A673 (cell line): ENCODE measurements at regions not wholly inside any gene's neighbourhood (a gene's known extent, or its start where the extent isn't known, plus 50 kb on each side); places are given as distances from the start of the nearest gene placed in this dataset.

Experiments used
- BruUV-seq: library from RNA; stranded (reverse); fragments of 400-500 nt; replicated peaks from 2 replicates; lab custom pipeline; 2021; lab: Mats Ljungman, UMichigan
- CTCF ChIA-PET: fragments of 300-600 bp; sonication (Branson Sonifier 250); formaldehyde crosslinking; loops from one replicate; lab custom pipeline; 2022; ENCODE audit warnings: antibody characterized with exemption; lab: Charles Lee
- POLR2A ChIA-PET: fragments of 300-600 bp; sonication (Branson Sonifier 250); formaldehyde crosslinking; loops from one replicate; lab custom pipeline; 2022; ENCODE audit warnings: antibody characterized with exemption; ENCODE audit not compliant: low non-redundant PET; lab: Charles Lee
- DNase-seq: peaks from one replicate; pipeline ENCODE4 v3.0.0-alpha.2; 2015; ENCODE audit warnings: low spot score
- H3K27ac ChIP-seq: fragments of 200-600 bp; sonication (generic); 2 replicates; pipeline ENCODE4 v1.5.1; 2016; ENCODE audit warnings: mixed run types, low read depth, mild to moderate bottlenecking, mixed read lengths, antibody characterized with exemption, low read length; ENCODE audit not compliant: poor library complexity, severe bottlenecking
- H3K27me3 ChIP-seq: fragments of 200-600 bp; sonication (generic); replicated peaks from 2 replicates; pipeline ENCODE4 v1.6.1; 2017; ENCODE audit warnings: mixed run types, low read depth, mild to moderate bottlenecking, mixed read lengths, antibody characterized with exemption, low read length; ENCODE audit not compliant: insufficient read depth, poor library complexity
- H3K36me3 ChIP-seq: fragments of 200-600 bp; sonication (generic); 2 replicates; pipeline ENCODE4 v1.6.1; 2016; ENCODE audit warnings: mixed run types, mild to moderate bottlenecking, mixed read lengths, antibody characterized with exemption, low read length; ENCODE audit not compliant: insufficient read depth, poor library complexity, severe bottlenecking
- H3K4me1 ChIP-seq: fragments of 200-600 bp; sonication (generic); 2 replicates; pipeline ENCODE4 v1.6.1; 2017; ENCODE audit warnings: mixed run types, mild to moderate bottlenecking, mixed read lengths, antibody characterized with exemption, low read length; ENCODE audit not compliant: insufficient read depth, poor library complexity, severe bottlenecking
- H3K4me3 ChIP-seq: fragments of 200-600 bp; sonication (generic); 2 replicates; pipeline ENCODE4 v1.5.1; 2016; ENCODE audit warnings: low read depth, mixed run types, mild to moderate bottlenecking, mixed read lengths, low read length; ENCODE audit not compliant: poor library complexity, severe bottlenecking
- H3K9me3 ChIP-seq: fragments of 200-600 bp; sonication (generic); 2 replicates; pipeline ENCODE4 v1.6.1; 2016; ENCODE audit warnings: mixed run types, low read depth, mild to moderate bottlenecking, mixed read lengths, antibody characterized with exemption, low read length; ENCODE audit not compliant: poor library complexity, severe bottlenecking
- EZH2 ChIP-seq: fragments of 200-600 bp; sonication (generic); IDR thresholded peaks from 2 replicates; pipeline ENCODE4 v1.6.1; 2017; ENCODE audit warnings: borderline replicate concordance, low read depth, mild to moderate bottlenecking, mixed read lengths, antibody characterized with exemption, low read length; ENCODE audit not compliant: poor library complexity, severe bottlenecking
- intact Hi-C: fragments of 100-400 bp; cut with micrococcal nuclease; formaldehyde crosslinking; loops from one replicate; pipeline ENCODE4 v1.10.0; 2022; ENCODE audit not compliant: unreplicated experiment
- TF ChIP-seq, protein P1 (sequence below): fragments of 300-800, 200-600 bp; sonication (generic); conservative IDR thresholded peaks from 2 replicates; pipeline ENCODE4 v1.5.1; 2017; ENCODE audit warnings: low read depth, mild to moderate bottlenecking, antibody characterized with exemption, low read length, moderate library complexity, mixed read lengths

DNA sequence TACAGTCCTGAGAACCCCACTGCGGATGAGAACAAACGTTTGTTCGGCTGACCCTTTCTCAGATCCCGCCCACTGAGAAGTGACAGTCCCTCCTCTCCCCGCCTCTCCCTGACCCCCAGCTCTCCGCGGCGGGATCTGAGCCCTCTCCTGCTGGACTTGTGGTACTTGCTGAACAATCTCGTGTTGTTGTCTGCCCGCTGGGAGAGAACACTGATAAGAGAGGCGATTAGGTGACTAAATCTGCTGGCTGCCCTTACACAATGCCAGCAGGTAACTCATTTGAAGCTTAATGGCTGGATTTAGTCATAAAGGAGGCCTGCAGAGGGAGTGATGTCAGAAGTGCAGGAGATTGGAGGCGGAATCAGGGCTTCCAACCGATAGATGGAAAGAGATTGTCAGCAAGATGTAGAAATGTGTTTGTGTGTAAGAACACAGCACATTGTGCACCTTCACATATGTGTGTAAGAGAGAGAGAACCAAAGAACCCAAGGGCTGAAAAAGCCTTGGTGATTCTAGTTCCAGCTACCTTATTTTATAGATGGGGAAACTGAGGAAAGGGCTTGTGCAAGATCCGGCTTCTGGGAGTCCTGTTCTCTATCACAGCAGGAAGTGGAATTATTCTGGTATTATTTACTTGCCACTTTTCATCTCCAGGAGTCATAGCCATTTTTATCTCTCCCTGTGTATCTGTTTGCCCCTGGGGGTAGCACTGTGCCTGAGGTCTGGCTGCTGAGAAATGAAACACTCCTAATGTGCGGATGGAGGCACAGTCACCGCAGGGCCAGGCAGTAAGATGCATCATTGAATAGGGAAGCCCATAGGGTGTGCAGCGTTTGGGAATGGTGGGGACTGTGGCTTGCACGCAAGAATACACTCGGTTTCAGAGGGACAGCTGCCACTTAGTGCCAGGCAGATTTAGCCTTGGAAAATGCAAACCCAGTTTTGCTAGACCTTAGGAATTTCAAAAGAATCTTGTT is 203.7 kb upstream of the MSX2 start:
- H3K27me3 ChIP-seq, result no peaks in the 10 kb centered on the region
- ChIA-PET CTCF (no interaction called here), POLR2A (no interaction called here)
- H3K36me3 ChIP-seq, result no peaks in the 10 kb centered on the region
- H3K4me1 ChIP-seq, result no peaks in the 10 kb centered on the region
- H3K27ac ChIP-seq, result no peak overlapping the region
- no peak for TF ChIP-seq EZH2
- TF ChIP-seq, protein P1, sequence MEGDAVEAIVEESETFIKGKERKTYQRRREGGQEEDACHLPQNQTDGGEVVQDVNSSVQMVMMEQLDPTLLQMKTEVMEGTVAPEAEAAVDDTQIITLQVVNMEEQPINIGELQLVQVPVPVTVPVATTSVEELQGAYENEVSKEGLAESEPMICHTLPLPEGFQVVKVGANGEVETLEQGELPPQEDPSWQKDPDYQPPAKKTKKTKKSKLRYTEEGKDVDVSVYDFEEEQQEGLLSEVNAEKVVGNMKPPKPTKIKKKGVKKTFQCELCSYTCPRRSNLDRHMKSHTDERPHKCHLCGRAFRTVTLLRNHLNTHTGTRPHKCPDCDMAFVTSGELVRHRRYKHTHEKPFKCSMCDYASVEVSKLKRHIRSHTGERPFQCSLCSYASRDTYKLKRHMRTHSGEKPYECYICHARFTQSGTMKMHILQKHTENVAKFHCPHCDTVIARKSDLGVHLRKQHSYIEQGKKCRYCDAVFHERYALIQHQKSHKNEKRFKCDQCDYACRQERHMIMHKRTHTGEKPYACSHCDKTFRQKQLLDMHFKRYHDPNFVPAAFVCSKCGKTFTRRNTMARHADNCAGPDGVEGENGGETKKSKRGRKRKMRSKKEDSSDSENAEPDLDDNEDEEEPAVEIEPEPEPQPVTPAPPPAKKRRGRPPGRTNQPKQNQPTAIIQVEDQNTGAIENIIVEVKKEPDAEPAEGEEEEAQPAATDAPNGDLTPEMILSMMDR, result no peak
- no peaks in the 10 kb centered on the region for H3K9me3 ChIP-seq
- intact Hi-C loops, result no loop called here
- BruUV-seq, result no TSS peak
- no peak for DNase-seq
- H3K4me3 ChIP-seq, result no peak overlapping the region

DNA sequence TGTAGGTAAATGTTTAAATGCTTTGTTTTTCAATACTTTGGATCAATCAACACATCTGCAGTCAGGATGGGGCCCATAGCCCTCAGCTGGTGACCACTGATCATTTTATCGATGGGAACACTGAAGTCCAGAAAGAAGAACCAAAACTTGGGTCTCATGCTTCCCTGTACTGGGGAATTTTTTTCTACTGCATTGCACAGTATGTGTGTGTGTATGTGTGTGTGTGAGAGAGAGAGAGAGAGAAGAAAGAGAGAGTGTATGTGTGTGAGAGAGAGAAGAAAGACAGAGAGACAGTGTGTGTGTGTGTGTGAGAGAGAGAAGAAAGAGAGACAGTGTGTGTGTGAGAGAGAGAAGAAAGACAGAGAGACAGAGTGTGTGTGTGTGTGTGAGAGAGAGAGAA is 202.9 kb upstream of the MSX2 start:
- DNase-seq, result no peak
- intact Hi-C loops, result no loop called here
- no peak for TF ChIP-seq EZH2
- TF ChIP-seq, protein P1, result no peak
- Histone ChIP-seq H3K27ac (no peak overlapping the region), H3K9me3 (no peaks in the 10 kb centered on the region), H3K27me3 (no peaks in the 10 kb centered on the region), H3K4me3 (no peak overlapping the region), H3K36me3 (no peaks in the 10 kb centered on the region), H3K4me1 (no peaks in the 10 kb centered on the region)
- ChIA-PET CTCF (no interaction called here), POLR2A (no interaction called here)
- no TSS peak for BruUV-seq

DNA sequence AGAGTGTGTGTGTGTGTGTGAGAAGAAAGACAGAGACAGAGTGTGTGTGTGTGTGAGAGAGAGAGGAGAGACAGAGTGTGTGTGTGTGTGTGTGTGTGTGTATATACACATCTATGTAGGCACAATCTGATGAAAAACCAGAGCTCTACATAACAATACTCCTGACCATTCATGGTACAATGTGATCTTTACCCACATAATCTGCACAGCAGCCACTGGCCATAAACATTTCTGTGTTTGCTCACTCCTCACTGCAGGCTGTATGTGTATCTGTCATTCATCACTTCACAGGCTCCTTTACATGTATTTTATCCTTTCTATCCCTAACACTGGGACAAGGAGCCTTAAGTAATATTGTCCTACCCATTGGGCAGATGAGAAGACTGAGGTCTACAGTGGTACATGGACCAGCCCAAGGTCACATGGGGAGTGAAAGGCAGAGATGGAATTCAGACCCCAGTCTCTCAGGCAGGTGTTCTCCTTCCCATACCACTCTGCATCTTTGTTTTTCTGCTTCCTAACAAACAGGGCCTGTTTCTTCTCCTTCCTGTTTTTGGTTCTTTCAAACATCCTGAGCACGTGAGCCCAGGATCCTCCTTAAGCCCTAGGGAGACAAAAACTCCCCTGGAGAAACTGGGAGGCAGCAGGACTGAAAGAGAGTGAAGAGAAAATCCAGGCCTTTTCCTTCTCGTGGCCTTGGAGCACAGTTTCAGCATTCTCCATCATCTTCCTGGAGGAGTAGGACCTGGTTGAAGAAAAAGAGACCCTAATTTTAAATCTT is 201.7 kb upstream of the MSX2 start:
- POLR2A ChIA-PET, result no interaction called here
- no peaks in the 10 kb centered on the region for H3K36me3 ChIP-seq
- no peaks in the 10 kb centered on the region for H3K27me3 ChIP-seq
- no peak overlapping the region for H3K27ac ChIP-seq
- no peaks in the 10 kb centered on the region for H3K4me1 ChIP-seq
- intact Hi-C loops, result no loop called here
- no peak for DNase-seq
- BruUV-seq, result no TSS peak
- CTCF ChIA-PET, result no interaction called here
- TF ChIP-seq, protein P1, result no peak
- TF ChIP-seq EZH2, result no peak
- H3K4me3 ChIP-seq, result no peak overlapping the region
- no peaks in the 10 kb centered on the region for H3K9me3 ChIP-seq
